Stimulated activated CD4-positive, alpha-beta T cell treated with anti-CD3 and anti-CD28 coated beads, Interleukin-1b, Interleukin-23, amount 100 ng/mL, for 1 hour (primary cell): ENCODE measurements at regions not wholly inside any gene's neighbourhood (a gene's known extent, or its start where the extent isn't known, plus 50 kb on each side); places are given as distances from the start of the nearest gene placed in this dataset.

Experiments
- DNase-seq, 2 donors: peaks; one replicate each; pipeline ENCODE4 v3.0.0-alpha.2; 2020; ENCODE audit warnings: low read depth in 2 of 2

DNA sequence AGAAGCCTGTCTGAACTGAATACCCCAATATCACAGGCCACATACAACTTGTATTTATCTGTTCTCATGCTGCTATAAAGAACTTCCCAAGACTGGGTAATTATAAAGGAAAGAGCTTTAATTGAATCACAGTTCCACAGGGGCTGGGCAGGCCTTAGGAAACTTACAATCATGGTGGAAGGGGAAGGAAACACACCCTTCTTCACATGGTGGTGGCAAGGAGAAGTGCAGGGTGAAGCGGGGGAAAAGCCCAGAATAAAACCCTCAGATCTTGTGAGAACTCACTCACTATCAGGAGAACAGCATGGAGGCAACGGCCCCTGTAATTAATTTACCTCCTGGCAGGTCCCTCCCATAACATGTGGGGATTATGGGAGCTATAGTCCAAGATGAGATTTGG lies 50.3 kb upstream of the FNDC1 start:
- no peak for DNase-seq

- no peak for DNase-seq
These were observed 51.6 kb upstream of the FNDC1 start for GRCh38 chr6:159117563-159117962.

- DNase-seq = no peak
These were observed 52.2 kb upstream of the FNDC1 start for GRCh38 chr6:159117046-159117445.

DNA sequence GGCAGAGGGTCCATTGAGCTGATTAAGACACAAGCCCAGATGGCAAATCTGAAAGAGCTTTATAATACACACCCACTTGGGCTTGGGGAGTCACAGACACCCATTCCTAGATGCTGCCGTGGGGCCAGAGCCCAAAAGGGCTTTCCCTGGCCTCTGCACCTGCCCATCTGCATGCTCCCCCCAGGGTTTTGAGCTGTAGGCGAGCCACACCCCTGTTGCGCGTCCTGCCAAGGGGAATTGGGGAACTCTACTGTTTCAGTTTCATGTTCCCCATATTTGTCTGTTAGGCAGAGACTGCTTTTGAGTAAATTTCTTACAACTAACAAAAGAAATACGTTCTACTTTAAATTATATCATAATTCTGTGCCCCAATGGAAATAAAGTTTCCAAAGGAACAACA lies 52.9 kb upstream of the FNDC1 start:
- no peak for DNase-seq

- DNase-seq = no peak
These were observed 54.6 kb upstream of the FNDC1 start for GRCh38 chr6:159114569-159114968.

- no peak for DNase-seq
These were observed 56.0 kb upstream of the FNDC1 start for GRCh38 chr6:159113223-159113622.

DNA sequence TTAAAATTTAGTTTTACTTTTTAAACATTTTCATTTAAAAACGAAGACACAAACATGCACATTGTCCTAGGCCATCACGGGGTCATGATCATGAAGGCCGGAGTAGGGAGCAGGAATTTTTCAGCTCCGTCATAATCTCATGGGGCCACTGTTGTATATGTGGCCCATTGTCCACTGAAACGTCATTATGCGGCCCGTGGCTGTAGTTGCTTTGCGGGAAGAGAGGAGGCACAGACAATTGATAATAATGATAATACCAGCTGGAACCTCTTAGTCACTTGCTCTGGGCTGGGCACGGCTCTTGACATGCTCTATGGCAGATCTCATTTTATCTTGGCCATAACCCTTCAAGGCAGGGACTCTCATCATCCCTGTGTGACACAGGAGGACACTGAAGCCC lies 56.5 kb upstream of the FNDC1 start:
- no peak for DNase-seq

- no peak for DNase-seq
These were observed 58.5 kb upstream of the FNDC1 start for GRCh38 chr6:159110748-159111147.

DNA sequence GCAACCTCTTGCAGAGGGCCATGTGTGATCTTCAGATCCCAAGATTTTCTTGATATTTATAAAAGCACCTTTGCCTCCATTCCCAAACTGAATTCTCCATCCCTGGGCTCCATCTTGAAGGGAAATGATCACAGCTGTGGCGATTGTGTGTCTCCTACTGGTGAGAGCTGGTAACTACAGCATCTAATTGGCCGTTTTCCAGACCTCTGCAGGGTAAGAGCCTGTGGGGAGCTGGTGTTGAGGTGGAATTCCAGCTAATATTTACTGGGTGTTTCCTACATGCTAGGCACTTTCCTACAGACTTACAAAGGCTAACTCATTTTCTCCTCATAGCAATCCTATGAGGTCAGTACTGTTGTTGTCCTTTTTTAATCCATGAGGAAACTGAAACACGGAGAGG lies 59.2 kb upstream of the FNDC1 start:
- no peak for DNase-seq

DNA sequence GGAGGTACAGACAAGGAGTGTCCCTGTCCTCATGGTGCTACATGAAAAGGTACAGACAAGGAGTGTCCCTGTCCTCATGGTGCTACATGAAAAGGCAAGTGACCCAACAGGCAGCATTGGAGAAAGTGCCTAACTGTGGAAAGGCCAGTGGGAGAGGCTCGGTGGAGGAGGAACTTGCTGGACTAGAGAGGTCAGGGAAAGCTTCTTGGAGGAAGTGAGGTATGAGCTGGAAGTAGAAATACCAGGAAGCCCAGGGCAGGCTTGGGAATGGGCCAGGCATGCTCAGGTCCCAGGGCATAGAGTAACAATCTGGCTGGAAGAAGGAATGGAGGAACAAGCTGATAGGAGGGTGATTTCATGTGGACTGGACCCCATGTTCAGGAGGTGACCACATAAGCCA lies 59.8 kb upstream of the FNDC1 start:
- DNase-seq = no peak

GRCh38 chr6:159108426-159108985 lies 60.7 kb upstream of the FNDC1 start:
- no peak for DNase-seq

DNA sequence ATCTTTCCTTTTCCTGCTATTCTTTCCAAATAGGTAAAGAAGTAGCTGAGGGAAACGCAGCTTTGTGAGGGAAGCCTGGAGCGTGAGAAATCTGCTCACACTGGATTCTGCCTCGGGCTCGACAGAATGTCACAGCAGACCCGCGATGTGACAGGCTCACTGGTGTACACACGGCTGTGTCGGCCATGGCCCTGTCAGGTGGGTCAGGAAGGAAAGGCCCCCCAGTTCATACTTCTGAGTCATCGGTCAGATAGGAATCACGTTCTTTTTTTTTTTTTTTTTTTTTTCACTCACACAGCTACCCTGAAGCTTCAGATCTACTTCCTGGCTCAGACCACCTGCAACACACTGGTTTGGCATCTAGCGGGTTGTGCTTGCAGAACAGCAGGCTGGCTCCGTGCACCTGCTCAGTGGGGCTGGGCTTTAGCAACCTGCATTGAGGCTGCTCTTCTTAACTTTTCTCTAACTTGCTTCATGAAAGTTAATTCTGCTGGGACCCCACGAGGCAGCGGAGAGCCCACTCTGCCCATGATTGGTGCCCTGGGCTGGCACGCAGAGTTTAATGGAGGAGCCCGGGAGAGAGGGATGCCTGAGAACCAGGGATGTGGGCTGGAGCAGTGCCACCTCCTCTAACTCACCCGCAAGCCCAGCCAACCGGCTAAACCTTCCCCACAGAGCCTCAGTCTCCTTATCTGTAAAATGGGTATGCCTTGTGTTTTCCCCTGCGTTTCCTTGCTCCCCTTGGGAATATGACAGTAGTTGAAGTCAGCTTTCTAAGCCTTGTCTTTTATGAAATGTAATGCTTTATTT lies 61.5 kb upstream of the FNDC1 start:
- DNase-seq = peak in 1 of 2 donors; percentile 30

GRCh38 chr6:159106627-159107241 lies 61.9 kb upstream of the TAGAP start:
- DNase-seq = peak; percentile 82 to 93

DNA sequence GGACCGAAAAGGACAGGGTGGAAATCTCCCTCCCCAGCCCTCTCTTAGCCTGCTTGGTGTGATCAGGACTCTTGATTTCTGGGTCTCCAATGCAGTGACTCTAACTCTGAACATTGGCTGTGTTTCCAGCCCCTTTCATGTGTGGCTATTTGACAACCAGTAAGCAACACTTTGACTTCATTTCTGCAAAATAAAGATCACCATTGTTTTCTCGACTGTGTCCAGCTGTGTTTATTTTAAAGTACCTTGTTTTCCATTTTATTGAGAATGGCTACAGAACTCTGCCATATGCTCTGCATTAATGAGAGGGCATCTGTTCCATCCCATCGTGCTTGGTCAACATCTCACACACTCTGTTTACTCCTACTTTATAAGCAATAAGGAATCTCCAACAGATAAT lies 60.9 kb upstream of the TAGAP start:
- DNase-seq = no peak

DNA sequence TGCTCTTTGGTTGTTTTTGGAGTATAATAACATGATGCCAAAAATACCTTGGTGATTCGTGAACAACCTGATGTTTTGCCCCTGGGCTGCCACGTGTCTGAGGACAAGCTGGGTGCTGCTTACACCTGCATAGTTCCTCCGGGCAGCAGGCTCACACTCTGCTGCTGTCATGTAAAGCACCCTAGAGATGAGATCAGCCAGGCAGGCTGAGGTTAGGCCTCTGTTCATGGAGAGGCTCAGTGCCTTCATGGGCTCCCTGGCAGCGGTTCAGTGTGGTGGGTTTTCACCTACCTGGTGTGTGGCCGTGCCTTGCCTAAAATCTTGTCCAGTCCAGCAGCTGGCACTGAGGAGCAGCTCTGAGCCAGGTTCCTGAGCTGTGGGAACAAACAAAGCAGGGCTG lies 60.1 kb upstream of the TAGAP start:
- DNase-seq = no peak

DNA sequence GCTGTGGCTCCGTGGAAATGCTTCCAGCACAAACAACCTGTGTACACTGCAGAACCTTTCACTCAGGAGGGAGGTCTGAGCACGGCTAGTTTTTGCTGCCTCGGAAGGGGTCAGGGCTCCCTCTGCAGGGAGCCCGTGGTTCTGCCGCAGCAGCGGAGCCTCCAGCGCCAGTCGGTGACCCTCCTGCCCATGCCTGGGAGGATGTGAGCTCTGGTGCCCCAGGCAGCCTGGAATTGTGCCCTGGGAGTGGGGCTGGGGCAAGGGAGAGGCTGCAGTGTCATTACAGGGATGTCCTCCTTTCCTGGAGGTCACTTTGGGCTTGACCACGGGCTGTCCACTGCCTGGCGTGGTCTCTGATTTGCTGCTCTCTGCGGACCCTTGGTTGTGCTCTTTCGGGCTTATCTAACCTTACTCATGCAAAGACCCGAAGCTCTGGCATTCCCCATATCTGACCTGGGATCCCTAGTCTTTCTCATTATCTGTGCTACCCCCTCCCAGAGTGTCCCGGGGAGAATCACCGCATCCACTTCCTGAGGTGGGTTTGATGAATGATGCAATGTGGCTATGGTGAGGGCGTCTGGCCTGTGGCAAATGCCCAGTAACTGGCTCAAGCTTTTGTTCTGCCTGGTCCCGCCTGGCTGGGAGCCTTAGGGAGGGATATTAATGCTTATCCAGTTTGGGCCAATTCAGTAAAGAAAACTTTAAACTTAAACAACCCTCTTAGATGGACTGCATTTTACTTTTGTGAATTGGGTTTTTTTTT lies 59.6 kb upstream of the TAGAP start:
- DNase-seq = peak; percentile 54 to 66

DNA sequence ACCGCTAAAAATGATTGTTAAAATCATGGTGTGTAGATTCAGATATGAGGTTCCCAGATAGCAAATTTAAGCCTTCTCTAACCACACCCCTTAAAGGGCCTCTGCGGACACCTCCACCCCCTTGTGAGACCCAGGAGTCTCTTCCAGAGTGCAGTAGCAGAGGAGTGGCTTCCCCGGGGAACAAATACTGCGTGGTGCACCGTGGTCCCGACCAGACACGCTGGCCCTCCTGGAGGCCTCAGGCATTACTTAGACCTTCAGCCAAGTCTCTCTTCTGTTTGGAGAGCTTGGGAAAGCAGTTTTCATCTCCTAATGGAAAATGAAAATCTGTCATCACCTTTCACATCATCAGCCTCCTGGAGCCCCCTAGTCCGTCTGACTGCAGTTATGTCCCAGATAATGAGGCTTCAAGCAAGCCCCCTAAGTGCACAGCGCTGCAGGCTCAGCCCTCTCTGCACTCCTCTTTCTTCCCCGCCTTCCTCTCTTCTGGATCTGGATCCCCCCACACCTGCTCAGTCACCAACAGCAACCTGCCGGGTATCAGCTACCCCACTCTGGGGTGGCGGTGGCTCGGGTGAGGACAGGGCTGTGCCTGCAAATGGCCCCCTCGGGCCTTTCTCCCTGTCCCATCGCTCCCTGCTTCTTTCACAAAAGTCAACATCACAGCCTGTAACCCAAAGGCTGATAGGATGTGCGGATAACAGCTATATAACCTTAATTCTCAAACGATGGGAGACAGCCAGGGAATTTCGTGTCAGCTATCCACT lies 58.8 kb upstream of the TAGAP start:
- no peak for DNase-seq

GRCh38 chr6:159102373-159103160 lies 57.8 kb upstream of the TAGAP start:
- no peak for DNase-seq

GRCh38 chr6:159101656-159102055 lies 56.9 kb upstream of the TAGAP start:
- no peak for DNase-seq

GRCh38 chr6:159100395-159101182 lies 55.8 kb upstream of the TAGAP start:
- DNase-seq = no peak
